GM18909 (cell line): ENCODE measurements at regions not wholly inside any gene's neighbourhood (a gene's known extent, or its start where the extent isn't known, plus 50 kb on each side); places are given as distances from the start of the nearest gene placed in this dataset.

Source experiments
- ATAC-seq: cut with Tn5 transposase; IDR thresholded peaks from one replicate; pipeline ENCODE4 v1.9.1; 2021; ENCODE audit warnings: mild to moderate bottlenecking; ENCODE audit not compliant: unreplicated experiment, poor library complexity

DNA sequence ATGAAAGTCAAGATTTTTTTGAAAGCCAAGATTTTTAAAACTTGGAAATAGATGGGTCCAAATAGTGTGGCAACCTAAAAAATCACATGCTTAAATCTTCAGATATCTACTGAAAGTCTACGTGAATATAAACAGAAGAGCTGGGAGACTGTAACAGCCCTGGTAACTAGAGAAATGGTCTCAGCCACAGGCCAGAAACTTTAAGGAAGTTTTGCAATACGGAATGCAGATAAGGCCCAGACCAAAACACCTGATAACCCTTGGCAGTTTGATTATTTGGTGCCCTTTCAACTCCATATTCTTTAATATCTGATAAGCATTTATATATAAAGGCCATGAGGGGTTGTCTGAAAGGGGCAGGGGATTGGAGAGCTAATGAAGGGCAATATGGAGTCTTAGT lies 537.3 kb upstream of the TGFBR2 start:
- no peak for ATAC-seq

GRCh38 chr3:30073040-30073439 lies 533.4 kb upstream of the TGFBR2 start:
- no peak for ATAC-seq

DNA sequence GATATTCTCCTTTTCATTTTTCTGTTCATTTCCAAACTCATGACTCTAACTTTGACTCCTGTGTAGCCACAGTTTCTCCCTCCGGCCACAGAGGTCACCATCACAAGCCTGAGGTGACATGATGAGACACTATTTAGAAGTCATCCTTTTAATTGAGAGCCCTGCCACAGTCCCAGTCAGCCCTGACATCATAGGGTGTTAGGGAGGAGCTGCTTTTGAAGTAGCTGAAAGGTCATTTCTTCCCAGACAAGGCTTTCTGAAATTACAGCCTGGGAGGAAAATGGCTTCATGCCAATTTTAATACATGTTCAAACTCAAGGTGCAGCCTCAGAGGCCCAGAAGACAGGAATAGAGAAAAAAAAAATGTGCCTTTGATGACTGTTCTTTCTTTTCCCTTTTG lies 532.8 kb upstream of the TGFBR2 start:
- ATAC-seq: no peak

DNA sequence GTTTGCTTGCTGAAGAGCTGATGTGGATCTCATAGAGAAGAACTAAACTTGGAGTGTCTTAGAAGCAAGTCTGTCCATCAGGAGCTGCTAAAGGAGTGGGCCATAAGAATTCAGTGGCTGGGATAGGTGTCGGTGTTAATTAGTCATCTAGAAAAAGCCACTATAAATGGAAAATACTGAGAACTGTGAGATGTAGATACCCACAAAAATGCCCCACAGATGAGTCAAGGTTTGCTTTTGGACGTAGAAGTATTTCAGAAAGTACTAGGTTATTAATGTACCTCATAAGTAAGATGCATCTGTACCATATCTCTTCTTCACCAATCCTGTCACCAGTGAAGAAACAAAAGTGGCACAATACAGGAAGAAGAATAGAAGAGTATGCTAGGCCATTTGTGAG lies 530.9 kb upstream of the TGFBR2 start:
- ATAC-seq: no peak

- ATAC-seq: no peak
Observed at GRCh38 chr3:30076899-30077298, 529.5 kb upstream of the TGFBR2 start.

DNA sequence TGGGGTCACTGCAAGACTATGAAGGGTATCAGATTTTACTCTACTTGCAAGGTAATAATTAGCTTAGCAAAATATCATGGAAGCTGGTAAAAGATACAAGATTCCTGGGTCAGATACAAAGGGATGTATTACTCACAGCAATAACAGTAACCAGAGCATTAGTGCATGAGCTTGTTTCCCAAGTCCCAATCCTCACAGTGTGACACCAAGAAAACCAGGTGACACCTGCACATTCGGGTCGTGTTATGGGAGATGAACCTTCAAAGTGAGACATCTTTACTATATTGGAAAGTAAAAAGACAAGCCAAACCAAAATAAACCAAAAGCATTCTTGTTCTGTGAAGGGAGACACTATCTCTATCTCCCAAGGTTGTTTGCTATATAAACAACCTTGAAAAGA lies 528.7 kb upstream of the TGFBR2 start:
- ATAC-seq: no peak

- ATAC-seq: no peak
Observed at GRCh38 chr3:30078736-30079135, 527.7 kb upstream of the TGFBR2 start.

DNA sequence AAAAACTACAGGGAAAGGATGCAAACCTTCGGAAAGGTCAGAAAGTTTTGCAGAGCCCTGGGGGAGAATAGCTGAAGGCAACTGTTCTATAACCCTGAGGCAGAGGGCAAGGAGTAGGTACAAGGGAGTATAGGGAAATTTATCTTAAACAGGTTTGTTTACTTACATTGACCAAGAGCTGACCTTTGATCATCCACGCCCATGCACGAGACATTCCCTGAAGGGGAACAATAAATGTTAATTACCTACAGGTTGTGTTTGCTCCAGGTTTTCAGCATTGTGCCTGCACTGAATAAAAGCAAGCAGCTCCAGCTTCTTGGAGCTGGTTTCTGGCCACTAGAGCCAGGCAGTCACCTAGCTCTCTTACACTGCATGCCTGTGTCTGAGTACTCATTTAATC lies 524.5 kb upstream of the TGFBR2 start:
- ATAC-seq: no peak

GRCh38 chr3:30082652-30083051 lies 523.7 kb upstream of the TGFBR2 start:
- no peak for ATAC-seq

- no peak for ATAC-seq
Observed at GRCh38 chr3:30083315-30083714, 523.1 kb upstream of the TGFBR2 start.

- ATAC-seq: no peak
Observed at GRCh38 chr3:30084316-30084715, 522.1 kb upstream of the TGFBR2 start.

GRCh38 chr3:30084971-30085403 lies 521.4 kb upstream of the TGFBR2 start:
- ATAC-seq: no peak

- ATAC-seq: no peak
Observed at GRCh38 chr3:30085486-30085885, 520.9 kb upstream of the TGFBR2 start.

DNA sequence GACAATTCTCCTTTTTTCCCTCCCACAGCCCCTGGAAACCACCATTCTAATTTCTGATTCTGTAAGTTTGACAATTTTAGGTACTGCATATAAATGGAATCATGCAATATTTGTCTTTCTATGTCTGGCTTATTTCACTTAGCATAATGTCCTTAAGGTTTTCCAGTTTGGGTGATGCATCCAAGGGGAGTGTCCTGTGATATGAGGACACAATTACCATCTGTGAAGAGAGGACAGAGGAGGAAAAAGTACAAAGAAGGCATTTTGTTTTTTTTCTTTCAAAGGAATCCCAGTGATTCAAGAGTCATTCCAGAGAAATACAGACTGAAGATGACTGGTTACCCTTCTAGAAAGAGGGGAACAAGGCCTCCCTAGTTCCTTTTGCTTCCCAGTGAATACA lies 514.7 kb upstream of the TGFBR2 start:
- ATAC-seq: no peak

- ATAC-seq: no peak
Observed at GRCh38 chr3:30097022-30097650, 509.3 kb upstream of the TGFBR2 start.

- no peak for ATAC-seq
Observed at GRCh38 chr3:30098243-30098642, 508.2 kb upstream of the TGFBR2 start.

DNA sequence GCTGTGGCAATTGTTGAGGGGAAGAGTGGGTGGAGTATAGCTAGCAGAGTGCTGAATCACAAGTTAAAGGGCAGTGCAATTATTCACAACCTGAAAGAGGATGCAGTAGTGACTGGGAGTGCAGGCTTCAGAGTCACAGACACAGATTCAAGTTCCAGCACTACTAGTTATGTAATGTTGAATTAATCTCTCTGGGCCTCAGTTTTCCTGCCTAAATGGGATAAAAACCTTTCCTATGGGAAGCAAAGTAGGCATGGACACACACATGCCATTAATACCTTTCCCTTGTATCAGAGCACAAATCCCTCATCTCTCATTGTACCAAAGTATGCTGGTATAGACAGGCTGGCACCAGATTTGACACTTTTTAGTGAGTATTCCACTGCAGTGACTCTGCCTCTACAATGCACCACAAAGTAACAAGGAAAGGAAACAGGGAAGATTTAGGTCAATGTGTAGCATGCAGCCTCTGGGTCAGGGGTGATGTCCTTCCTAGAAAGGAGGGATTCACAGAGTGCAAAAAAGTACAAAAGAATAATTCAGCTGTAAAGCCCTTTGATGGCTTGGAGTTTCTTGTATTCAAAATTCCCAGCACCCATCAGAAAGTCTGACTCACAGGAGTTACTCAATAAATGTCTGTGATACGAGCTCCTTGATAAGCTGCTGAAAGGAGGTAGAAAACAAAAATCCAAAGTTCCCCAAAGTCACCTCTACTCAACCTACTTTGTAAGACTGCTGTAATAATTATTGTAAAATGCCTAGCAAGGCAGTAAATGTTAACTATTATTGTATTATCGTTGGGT lies 507.5 kb upstream of the TGFBR2 start:
- ATAC-seq: no peak

DNA sequence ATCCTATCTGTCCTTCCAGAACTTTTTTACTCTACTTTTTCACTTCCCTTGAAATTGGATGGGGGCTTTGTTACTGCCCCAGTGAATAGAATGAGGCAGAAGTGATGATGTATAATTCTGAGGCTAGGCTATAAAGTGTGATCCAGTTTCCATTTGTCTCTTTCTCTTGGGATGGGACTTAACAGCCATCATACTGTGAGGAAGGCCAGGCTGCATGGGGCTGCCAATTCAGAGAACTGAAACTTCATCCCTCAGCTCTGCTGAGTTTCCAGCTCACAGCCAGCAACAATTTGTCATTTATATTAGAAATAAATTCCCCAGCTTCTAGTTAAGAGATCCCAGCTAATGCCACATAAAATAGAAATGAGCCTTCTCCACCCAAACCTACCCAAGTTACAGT lies 504.0 kb upstream of the TGFBR2 start:
- no peak for ATAC-seq

DNA sequence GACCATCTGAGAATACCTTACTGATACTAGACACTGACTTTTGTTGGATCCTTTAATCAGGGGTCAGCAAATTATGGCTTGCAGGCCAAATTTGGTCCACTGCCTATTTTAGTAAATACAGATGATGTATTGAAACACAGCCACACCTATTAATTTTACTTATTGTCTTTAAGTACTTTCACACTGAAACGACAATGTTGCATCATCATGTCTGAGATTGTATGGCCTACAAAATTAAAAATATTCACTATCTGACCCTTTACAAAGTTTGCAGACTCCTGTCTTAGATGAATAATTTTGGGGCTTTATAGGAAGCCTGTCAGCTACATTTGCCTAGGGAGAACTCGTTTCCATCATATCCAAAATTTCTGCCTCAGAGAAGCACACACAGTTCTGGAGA lies 503.2 kb upstream of the TGFBR2 start:
- ATAC-seq: no peak

DNA sequence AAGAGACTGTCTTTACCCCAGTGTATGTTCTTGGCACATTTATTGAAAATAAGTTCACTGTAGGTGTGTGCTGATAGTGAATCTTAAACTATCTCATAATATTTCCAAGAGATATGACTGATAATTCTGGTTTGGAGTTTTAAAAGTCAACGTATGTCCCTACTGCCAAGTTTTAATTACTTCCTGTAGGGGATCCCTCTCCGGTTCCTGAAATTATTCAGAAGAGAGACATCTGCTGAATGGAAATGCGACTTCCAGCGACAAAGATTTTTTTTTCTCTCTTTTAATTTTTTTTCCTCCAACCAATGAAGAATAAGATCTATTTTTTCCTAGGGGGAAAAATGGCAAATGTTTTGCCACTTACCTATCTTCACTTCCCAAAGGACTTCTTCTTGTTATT lies 498.9 kb upstream of the TGFBR2 start:
- ATAC-seq: no peak

DNA sequence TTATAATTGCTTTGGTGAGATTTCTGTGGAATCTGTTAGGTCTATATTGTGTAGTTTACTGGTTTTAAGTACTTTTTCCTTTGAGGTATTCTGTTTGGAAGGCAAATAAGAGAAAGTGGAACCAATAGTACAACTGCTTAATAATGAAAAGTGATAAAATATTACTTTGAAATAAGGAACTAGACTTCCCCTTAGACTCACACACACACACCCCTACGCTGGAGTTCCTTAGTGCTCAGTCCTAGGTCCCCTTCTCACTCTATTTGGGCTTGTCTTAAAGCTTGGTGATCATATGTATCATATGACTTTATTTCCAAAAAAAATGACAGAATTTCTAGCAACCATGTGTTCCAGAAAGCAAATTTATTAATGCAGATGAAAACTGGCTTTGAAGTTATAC lies 494.0 kb upstream of the TGFBR2 start:
- no peak for ATAC-seq

GRCh38 chr3:30112902-30113484 lies 493.4 kb upstream of the TGFBR2 start:
- ATAC-seq: peak; percentile 56
